Endodermal cell (in vitro differentiated cells): ENCODE measurements at regions not wholly inside any gene's neighbourhood (a gene's known extent, or its start where the extent isn't known, plus 50 kb on each side); places are given as distances from the start of the nearest gene placed in this dataset.

Source experiments
- DNase-seq: peaks from one replicate; pipeline ENCODE4 v3.0.0-alpha.2; 2017
- H3K27ac ChIP-seq: 2 replicates; pipeline ENCODE4 v1.5.1; 2013; ENCODE audit warnings: mild to moderate bottlenecking, low read depth, low read length, moderate library complexity
- H3K27me3 ChIP-seq: 2 replicates; pipeline ENCODE4 v1.6.1; 2013; ENCODE audit warnings: mild to moderate bottlenecking, low read length, moderate library complexity; ENCODE audit not compliant: insufficient read depth, control insufficient read depth, poor library complexity, severe bottlenecking
- H3K36me3 ChIP-seq: 2 replicates; pipeline ENCODE4 v1.7.0; 2013; ENCODE audit warnings: mild to moderate bottlenecking, low read length, moderate library complexity; ENCODE audit not compliant: control insufficient read depth, insufficient read depth
- H3K4me1 ChIP-seq: one replicate; pipeline ENCODE4 v1.7.0; 2013; ENCODE audit warnings: low read length; ENCODE audit not compliant: control insufficient read depth, insufficient read depth
- H3K4me3 ChIP-seq: 2 replicates; pipeline ENCODE4 v1.5.1; 2013; ENCODE audit warnings: mild to moderate bottlenecking, low read length, moderate library complexity
- H3K9ac ChIP-seq: 2 replicates; pipeline ENCODE4 v1.6.1; 2013; ENCODE audit warnings: mild to moderate bottlenecking, low read length, moderate library complexity; ENCODE audit not compliant: poor library complexity, severe bottlenecking; ENCODE audit errors: extremely low read depth
- H3K9me3 ChIP-seq: 2 replicates; pipeline ENCODE4 v1.6.1; 2013; ENCODE audit warnings: mild to moderate bottlenecking, low read length, moderate library complexity; ENCODE audit not compliant: control insufficient read depth
- H3K27ac Mint-ChIP-seq: 2 replicates; pipeline ENCODE4 v1.8.0; 2020; ENCODE audit warnings: mixed read lengths
- H3K27me3 Mint-ChIP-seq: 2 replicates; pipeline ENCODE4 v1.8.0; 2021; ENCODE audit warnings: mild to moderate bottlenecking, mixed read lengths; ENCODE audit not compliant: insufficient read depth
- H3K36me3 Mint-ChIP-seq: 2 replicates; pipeline ENCODE4 v1.8.0; 2020; ENCODE audit warnings: low read depth, mixed read lengths
- H3K4me1 Mint-ChIP-seq: 2 replicates; pipeline ENCODE4 v1.8.0; 2020; ENCODE audit warnings: mixed read lengths
- H3K4me3 Mint-ChIP-seq: 2 replicates; pipeline ENCODE4 v1.8.0; 2020; ENCODE audit warnings: mild to moderate bottlenecking, moderate library complexity, mixed read lengths
- H3K9me3 Mint-ChIP-seq: 2 replicates; pipeline ENCODE4 v1.8.0; 2020; ENCODE audit warnings: mild to moderate bottlenecking, mixed read lengths
- WGBS, 2 experiments: methylation state at CpG; one replicate each; pipeline versions ENCODE4 v1.1.5 to v1.1.7; 2013; ENCODE audit warnings: missing lambda C conversion rate in 2 of 2, mixed read lengths in 1 of 2; ENCODE audit not compliant: insufficient coverage in 1 of 2, insufficient read length in 1 of 2; 5-methylcytosine and 5-hydroxymethylcytosine counted together
- TF ChIP-seq, protein P1 (sequence below): fragments of 200-600 bp; sonication (generic); conservative IDR thresholded peaks from 2 replicates; pipeline ENCODE4 v1.5.0; 2021; ENCODE audit warnings: antibody characterized with exemption, mild to moderate bottlenecking

DNA sequence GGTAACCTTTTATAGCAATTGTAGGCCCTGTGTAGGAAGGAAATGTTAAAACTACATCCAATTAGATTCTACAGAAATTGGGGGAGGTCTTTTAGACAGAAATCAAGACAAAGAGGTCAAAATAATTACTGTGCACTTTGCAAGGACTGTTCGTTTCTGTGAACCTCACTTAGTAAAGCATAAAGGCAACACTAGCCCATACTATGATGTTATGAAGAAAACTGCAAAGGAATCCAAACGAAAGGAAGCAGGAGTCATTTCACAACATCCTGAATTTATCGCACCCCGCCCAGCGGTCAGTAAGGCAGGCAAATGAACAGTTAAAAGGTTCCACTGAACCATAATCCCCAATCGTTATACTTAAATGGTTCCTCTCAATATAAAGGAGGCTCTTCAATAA is 429.5 kb upstream of the ARID1B start:
- Histone ChIP-seq H3K4me3 (no peak overlapping the region), H3K9me3 (no peaks in the 10 kb centered on the region), H3K9ac (no peak overlapping the region), H3K4me1 (no peaks in the 10 kb centered on the region), H3K27ac (no peak overlapping the region), H3K27me3 (no peaks in the 10 kb centered on the region), H3K36me3 (no peaks in the 10 kb centered on the region)
- no peaks in the 10 kb centered on the region for H3K27me3 Mint-ChIP-seq
- no peak overlapping the region for H3K4me3 Mint-ChIP-seq
- TF ChIP-seq, protein P1, sequence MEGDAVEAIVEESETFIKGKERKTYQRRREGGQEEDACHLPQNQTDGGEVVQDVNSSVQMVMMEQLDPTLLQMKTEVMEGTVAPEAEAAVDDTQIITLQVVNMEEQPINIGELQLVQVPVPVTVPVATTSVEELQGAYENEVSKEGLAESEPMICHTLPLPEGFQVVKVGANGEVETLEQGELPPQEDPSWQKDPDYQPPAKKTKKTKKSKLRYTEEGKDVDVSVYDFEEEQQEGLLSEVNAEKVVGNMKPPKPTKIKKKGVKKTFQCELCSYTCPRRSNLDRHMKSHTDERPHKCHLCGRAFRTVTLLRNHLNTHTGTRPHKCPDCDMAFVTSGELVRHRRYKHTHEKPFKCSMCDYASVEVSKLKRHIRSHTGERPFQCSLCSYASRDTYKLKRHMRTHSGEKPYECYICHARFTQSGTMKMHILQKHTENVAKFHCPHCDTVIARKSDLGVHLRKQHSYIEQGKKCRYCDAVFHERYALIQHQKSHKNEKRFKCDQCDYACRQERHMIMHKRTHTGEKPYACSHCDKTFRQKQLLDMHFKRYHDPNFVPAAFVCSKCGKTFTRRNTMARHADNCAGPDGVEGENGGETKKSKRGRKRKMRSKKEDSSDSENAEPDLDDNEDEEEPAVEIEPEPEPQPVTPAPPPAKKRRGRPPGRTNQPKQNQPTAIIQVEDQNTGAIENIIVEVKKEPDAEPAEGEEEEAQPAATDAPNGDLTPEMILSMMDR = no peak
- no peaks in the 10 kb centered on the region for H3K9me3 Mint-ChIP-seq
- 93 to 98% methylated on average over 6 of the region's 6 CpGs for WGBS, 2 experiments
- H3K36me3 Mint-ChIP-seq = no peaks in the 10 kb centered on the region
- no peak overlapping the region for H3K27ac Mint-ChIP-seq
- no peaks in the 10 kb centered on the region for H3K4me1 Mint-ChIP-seq
- DNase-seq = no peak

DNA sequence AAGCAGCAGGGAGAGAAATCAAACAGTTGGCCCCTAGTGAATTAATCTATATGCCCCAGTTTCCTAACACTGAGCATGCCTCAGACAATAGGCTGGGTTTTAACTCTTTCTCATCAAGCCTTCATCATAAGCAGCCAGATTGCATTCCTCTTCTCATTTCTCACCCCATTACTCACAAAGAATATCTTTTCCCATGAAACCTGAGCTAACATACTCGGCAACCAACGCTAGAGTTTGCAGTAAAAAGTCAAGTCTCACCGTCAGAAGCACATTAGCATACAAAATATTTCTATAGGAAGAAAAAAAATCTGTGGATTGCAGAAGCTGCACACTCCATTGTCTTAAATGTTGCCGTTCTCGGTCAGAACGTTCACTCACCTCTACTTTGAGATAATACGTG is 429.9 kb upstream of the ARID1B start:
- Mint-ChIP-seq H3K36me3 (no peaks in the 10 kb centered on the region), H3K4me1 (no peaks in the 10 kb centered on the region), H3K9me3 (no peaks in the 10 kb centered on the region), H3K4me3 (no peak overlapping the region), H3K27ac (no peak overlapping the region), H3K27me3 (no peaks in the 10 kb centered on the region)
- Histone ChIP-seq H3K4me3 (no peak overlapping the region), H3K4me1 (no peaks in the 10 kb centered on the region), H3K27ac (no peak overlapping the region), H3K27me3 (no peaks in the 10 kb centered on the region), H3K9ac (no peak overlapping the region), H3K36me3 (no peaks in the 10 kb centered on the region), H3K9me3 (no peaks in the 10 kb centered on the region)
- DNase-seq = no peak
- WGBS, 2 experiments = 89 to 93% methylated on average over 5 to 7 of the region's 7 CpGs
- TF ChIP-seq, protein P1 = no peak

DNA sequence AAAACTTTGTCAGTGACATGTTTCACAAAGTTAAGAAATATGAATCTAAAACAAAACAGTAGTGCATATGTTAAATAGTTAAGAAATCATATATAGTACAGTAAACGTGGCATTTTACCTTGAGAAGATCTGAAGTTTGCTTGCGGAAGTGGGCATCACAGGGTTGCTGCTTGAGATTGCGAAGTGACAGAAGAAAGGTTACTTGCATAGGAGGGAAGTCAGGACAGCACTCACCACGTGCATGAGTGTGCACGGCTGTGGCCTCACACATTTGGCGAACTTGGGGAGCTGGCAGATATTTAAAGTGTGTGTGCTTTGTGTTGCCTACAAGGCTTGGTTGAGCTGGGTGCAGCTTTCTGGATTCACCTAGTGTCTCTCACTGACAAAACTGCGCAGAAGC is 431.5 kb upstream of the ARID1B start:
- TF ChIP-seq, protein P1 = no peak
- Mint-ChIP-seq H3K4me3 (no peak overlapping the region), H3K4me1 (no peaks in the 10 kb centered on the region), H3K36me3 (no peaks in the 10 kb centered on the region), H3K27me3 (no peaks in the 10 kb centered on the region), H3K27ac (no peak overlapping the region), H3K9me3 (no peaks in the 10 kb centered on the region)
- Histone ChIP-seq H3K36me3 (no peaks in the 10 kb centered on the region), H3K9ac (no peak overlapping the region), H3K9me3 (no peaks in the 10 kb centered on the region), H3K4me1 (no peaks in the 10 kb centered on the region), H3K4me3 (no peak overlapping the region), H3K27ac (no peak overlapping the region), H3K27me3 (no peaks in the 10 kb centered on the region)
- no peak for DNase-seq
- 85 to 91% methylated on average over 5 to 7 of the region's 7 CpGs for WGBS, 2 experiments
